Adrenal gland (tissue), 9 donors: ENCODE measurements at regions not wholly inside any gene's neighbourhood (a gene's known extent, or its start where the extent isn't known, plus 50 kb on each side); places are given as distances from the start of the nearest gene placed in this dataset.

Experiments
- DNase-seq, 7 donors: peaks; one replicate each; pipeline ENCODE4 v3.0.0-alpha.2; 2019 to 2020
- H3K27ac ChIP-seq, 5 donors: fragments of 200-600 bp; sonication (generic) in 4 of 5; 1 replicate in 3 of 5; 2 replicates in 2 of 5; pipeline versions ENCODE4 v1.5.1 to v1.8.0; 2016 to 2020; ENCODE audit warnings: mild to moderate bottlenecking in 1 of 5
- H3K27me3 ChIP-seq: fragments of 200-600 bp; 2 replicates; pipeline ENCODE4 v1.8.0; 2021
- H3K36me3 ChIP-seq, 2 donors: fragments of 200-600 bp; replicated peaks in 1 of 2; 1 replicate in 1 of 2; 2 replicates in 1 of 2; pipeline versions ENCODE4 v1.5.1 to v1.8.0; 2018 to 2022
- H3K4me1 ChIP-seq, 2 donors: fragments of 200-600 bp; replicated peaks in 1 of 2; 1 replicate in 1 of 2; 2 replicates in 1 of 2; pipeline versions ENCODE4 v1.5.1 to v1.8.0; 2018 to 2021
- H3K4me3 ChIP-seq, 4 donors: fragments of 200-600 bp; sonication (generic) in 3 of 4; one replicate each; pipeline ENCODE4 v1.5.1; 2016 to 2018
- H3K9me3 ChIP-seq, 3 donors: fragments of 200-600 bp; sonication (generic) in 1 of 3; replicated peaks in 1 of 3; 1 replicate in 2 of 3; 2 replicates in 1 of 3; pipeline versions ENCODE4 v1.5.1 to v1.8.0; 2016 to 2021
- CTCF ChIP-seq, 6 experiments: fragments of 450-650 bp in 4 of 6; fragments of 200-600 bp in 2 of 6; sonication (generic) in 1 of 6; IDR thresholded peaks; 1 replicate in 5 of 6; 2 replicates in 1 of 6; pipeline versions ENCODE4 v1.5.1 to v1.8.0; 2016 to 2021; ENCODE audit warnings: antibody characterized with exemption in 6 of 6, mild to moderate bottlenecking in 2 of 6, moderate library complexity in 1 of 6
- POLR2A ChIP-seq, 2 donors: fragments of 450-650 bp; IDR thresholded peaks; one replicate each; pipeline ENCODE4 v1.6.1; 2017; ENCODE audit warnings: antibody characterized with exemption in 2 of 2, mild to moderate bottlenecking in 2 of 2, moderate library complexity in 1 of 2
- WGBS, 4 donors: extraction: QIAGEN DNeasy Blood & Tissue Kit in 2 of 4; methylation state at CpG; one replicate each; pipeline versions ENCODE4 v1.1.5 to v1.1.7; 2013 to 2017; 5-methylcytosine and 5-hydroxymethylcytosine counted together
- intact Hi-C, 2 donors: fragments of 100-400 bp; cut with DNase I; formaldehyde crosslinking; loops; one replicate each; pipeline versions ENCODE4 v1.14.1 to v1.15.0; 2022 to 2023
- donor health status: healthy with polysubstance abuse.
- donor health status: Bipolar disorder and iron deficiency.
- donor health status: DM: yes; HTN: yes; CAD: no.
- donor health status: DM: no; HTN: no; CAD: no.
- donor health status: DM: no; HTN: no; CAD: no.

- Histone ChIP-seq H3K4me1 (no peaks in the 10 kb centered on the region), H3K9me3 (no peaks in the 10 kb centered on the region), H3K27me3 (no peaks in the 10 kb centered on the region), H3K27ac (no peak overlapping the region), H3K4me3 (no peak overlapping the region), H3K36me3 (no peaks in the 10 kb centered on the region)
- 59 to 66% (median 63%) methylated on average over 1 of the region's 1 CpG for WGBS, 4 donors
- intact Hi-C loops, result no loop called here
- TF ChIP-seq CTCF (IDR thresholded peaks at IDR 0.05) (no peak), POLR2A (IDR thresholded peaks at IDR 0.05) (no peak)
- DNase-seq, result no peak
Observed at GRCh38 chr12:17527021-17527420, 563.0 kb downstream of the RERGL start.

- 25 to 45% (median 32%) methylated on average over 1 of the region's 1 CpG for WGBS, 4 donors
- no peaks in the 10 kb centered on the region for H3K9me3 ChIP-seq
- intact Hi-C loops, result no loop called here
- no peak overlapping the region for H3K27ac ChIP-seq
- no peaks in the 10 kb centered on the region for H3K27me3 ChIP-seq
- no peaks in the 10 kb centered on the region for H3K36me3 ChIP-seq
- TF ChIP-seq CTCF (IDR thresholded peaks at IDR 0.05) (no peak), POLR2A (IDR thresholded peaks at IDR 0.05) (no peak)
- no peak for DNase-seq
- no peak overlapping the region for H3K4me3 ChIP-seq
- H3K4me1 ChIP-seq, result no peaks in the 10 kb centered on the region
Observed at GRCh38 chr12:17511369-17511768, 578.6 kb downstream of the RERGL start.

GRCh38 chr12:17507336-17507735 is 582.7 kb downstream of the RERGL start:
- TF ChIP-seq POLR2A (IDR thresholded peaks at IDR 0.05) (no peak), CTCF (IDR thresholded peaks at IDR 0.05) (no peak)
- no peaks in the 10 kb centered on the region for H3K9me3 ChIP-seq
- intact Hi-C loops, result no loop called here
- no peaks in the 10 kb centered on the region for H3K27me3 ChIP-seq
- 52 to 60% (median 57%) methylated on average over 5 of the region's 5 CpGs for whole genome bisulfite sequencing, 4 donors
- no peak overlapping the region for H3K4me3 ChIP-seq
- H3K36me3 ChIP-seq, result no peaks in the 10 kb centered on the region
- DNase-seq, result no peak
- no peak overlapping the region for H3K27ac ChIP-seq
- no peaks in the 10 kb centered on the region for H3K4me1 ChIP-seq

- TF ChIP-seq CTCF (IDR thresholded peaks at IDR 0.05), result no peak
- TF ChIP-seq POLR2A (IDR thresholded peaks at IDR 0.05), result no peak
- Histone ChIP-seq H3K4me1 (no peaks in the 10 kb centered on the region), H3K4me3 (no peak overlapping the region), H3K27ac (no peak overlapping the region), H3K9me3 (no peaks in the 10 kb centered on the region), H3K27me3 (no peaks in the 10 kb centered on the region), H3K36me3 (no peaks in the 10 kb centered on the region)
- DNase-seq, result no peak
- WGBS, 4 donors, result 66 to 88% (median 78%) methylated on average over 1 of the region's 1 CpG
- intact Hi-C loops, result no loop called here
Observed at GRCh38 chr12:17503742-17504141, 586.3 kb downstream of the RERGL start.
